CD4-positive, alpha-beta T cell (primary cell): ENCODE measurements at regions not wholly inside any gene's neighbourhood (a gene's known extent, or its start where the extent isn't known, plus 50 kb on each side); places are given as distances from the start of the nearest gene placed in this dataset.

Experiments used
- ATAC-seq: fragments of 200-7000 bp; cut with Tn5 transposase; one replicate; pipeline ENCODE4 v1.10.0; 2022; ENCODE audit warnings: mild to moderate bottlenecking; ENCODE audit not compliant: poor library complexity
- CTCF ChIA-PET: fragments of 350-600 bp; sonication (Branson Sonifier 250); formaldehyde crosslinking; loops from one replicate; lab custom pipeline; 2021; ENCODE audit warnings: antibody characterized with exemption, inconsistent platforms; lab: Charles Lee
- POLR2A ChIA-PET: fragments of 350-600 bp; sonication (Branson Sonifier 250); formaldehyde crosslinking; loops from one replicate; lab custom pipeline; 2021; ENCODE audit warnings: antibody characterized with exemption, inconsistent platforms; lab: Charles Lee
- DNase-seq, 14 experiments: peaks; one replicate each; pipeline ENCODE4 v3.0.0-alpha.2; 2013 to 2020; ENCODE audit warnings: mixed read lengths in 2 of 14
- H3K27ac ChIP-seq, 2 donors: one replicate each; pipeline versions ENCODE4 v1.5.1 to v1.7.0; 2013; ENCODE audit warnings: low read length in 2 of 2, low read depth in 1 of 2, mild to moderate bottlenecking in 1 of 2
- H3K27me3 ChIP-seq, 2 experiments: 1 replicate in 1 of 2; 2 replicates in 1 of 2; pipeline versions ENCODE4 v1.6.1 to v1.7.0; 2013; ENCODE audit warnings: low read length in 2 of 2, control low read depth in 1 of 2, mild to moderate bottlenecking in 1 of 2, moderate library complexity in 1 of 2; ENCODE audit not compliant: insufficient read depth in 2 of 2, control insufficient read depth in 1 of 2
- H3K36me3 ChIP-seq: one replicate; pipeline ENCODE4 v1.6.1; 2013; ENCODE audit warnings: low read length, control low read depth; ENCODE audit not compliant: insufficient read depth
- H3K4me1 ChIP-seq: one replicate; pipeline ENCODE4 v1.6.1; 2013; ENCODE audit warnings: low read length, control low read depth; ENCODE audit not compliant: insufficient read depth
- H3K4me3 ChIP-seq: one replicate; pipeline ENCODE4 v1.5.1; 2013; ENCODE audit warnings: mild to moderate bottlenecking, low read length, moderate library complexity
- H3K9me3 ChIP-seq, 2 experiments: 1 replicate in 1 of 2; 2 replicates in 1 of 2; pipeline versions ENCODE4 v1.6.1 to v1.7.0; 2013; ENCODE audit warnings: low read length in 2 of 2, mild to moderate bottlenecking in 2 of 2, control low read depth in 1 of 2, moderate library complexity in 1 of 2; ENCODE audit not compliant: control insufficient read depth in 1 of 2, insufficient read depth in 1 of 2
- H3K27ac Mint-ChIP-seq: one replicate; pipeline ENCODE4 v1.8.0; 2020; ENCODE audit warnings: mixed read lengths
- H3K27me3 Mint-ChIP-seq: one replicate; pipeline ENCODE4 v1.8.0; 2021; ENCODE audit warnings: mixed read lengths
- H3K36me3 Mint-ChIP-seq: one replicate; pipeline ENCODE4 v1.8.0; 2021; ENCODE audit warnings: low read depth, mixed read lengths
- H3K4me1 Mint-ChIP-seq: one replicate; pipeline ENCODE4 v1.8.0; 2021; ENCODE audit warnings: low read depth, mixed read lengths
- H3K4me3 Mint-ChIP-seq: one replicate; pipeline ENCODE4 v1.8.0; 2020; ENCODE audit warnings: mild to moderate bottlenecking, mixed read lengths
- H3K9me3 Mint-ChIP-seq: one replicate; pipeline ENCODE4 v1.8.0; 2020; ENCODE audit warnings: mixed read lengths
- CTCF ChIP-seq: fragments of 200-600 bp; IDR thresholded peaks from one replicate; pipeline ENCODE4 v1.8.0; 2022; ENCODE audit warnings: antibody characterized with exemption, mild to moderate bottlenecking
- intact Hi-C, 2 experiments: fragments of 100-400 bp; cut with DNase I in 1 of 2; cut with micrococcal nuclease in 1 of 2; formaldehyde crosslinking; loops; one replicate each; pipeline versions ENCODE4 v1.15.1 to v1.9.0; 2023 to 2025; cut with DNase I, micrococcal nuclease

- Mint-ChIP-seq H3K27ac (no peak overlapping the region), H3K4me1 (no peaks in the 10 kb centered on the region), H3K36me3 (no peaks in the 10 kb centered on the region), H3K9me3 (peaks cover 6% of the 10 kb centered on the region), H3K27me3 (peaks cover 4% of the 10 kb centered on the region), H3K4me3 (no peak overlapping the region)
- CTCF ChIA-PET = interaction anchor here (0.6 kb wide), 1 partner anchor 1497 kb away, joined by 3 read pairs; no protein-coding TSS in a partner anchor
- Histone ChIP-seq H3K27ac (no peak overlapping the region), H3K4me3 (no peak overlapping the region), H3K36me3 (no peaks in the 10 kb centered on the region), H3K4me1 (no peaks in the 10 kb centered on the region), H3K27me3 (no peaks in the 10 kb centered on the region), H3K9me3 (no peaks in the 10 kb centered on the region)
- DNase-seq (no peak), ATAC-seq (no peak)
- TF ChIP-seq CTCF = no peak
- POLR2A ChIA-PET = no interaction called here
- intact Hi-C loops = no loop called here
These were observed 334.1 kb upstream of the CITED2 start for GRCh38 chr6:139708337-139709199.

GRCh38 chr6:139706912-139707311, 332.5 kb upstream of the CITED2 start:
- Histone ChIP-seq H3K27ac (no peak overlapping the region), H3K36me3 (no peaks in the 10 kb centered on the region), H3K9me3 (no peaks in the 10 kb centered on the region), H3K4me1 (no peaks in the 10 kb centered on the region), H3K4me3 (no peak overlapping the region), H3K27me3 (no peaks in the 10 kb centered on the region)
- ATAC-seq (no peak), DNase-seq (no peak)
- H3K27ac Mint-ChIP-seq = no peak overlapping the region
- CTCF ChIA-PET = interaction anchor here (0.8 kb wide), 1 partner anchor 10 kb away, joined by 3 read pairs; no protein-coding TSS in a partner anchor
- intact Hi-C loops = no loop called here
- H3K27me3 Mint-ChIP-seq = no peaks in the 10 kb centered on the region
- POLR2A ChIA-PET = no interaction called here
- peaks cover 6% of the 10 kb centered on the region for H3K9me3 Mint-ChIP-seq
- H3K4me1 Mint-ChIP-seq = no peaks in the 10 kb centered on the region
- TF ChIP-seq CTCF = no peak
- H3K36me3 Mint-ChIP-seq = no peaks in the 10 kb centered on the region
- no peak overlapping the region for H3K4me3 Mint-ChIP-seq

- Histone ChIP-seq H3K4me3 (no peak overlapping the region), H3K9me3 (no peaks in the 10 kb centered on the region), H3K27me3 (no peaks in the 10 kb centered on the region), H3K27ac (no peak overlapping the region), H3K4me1 (no peaks in the 10 kb centered on the region), H3K36me3 (no peaks in the 10 kb centered on the region)
- intact Hi-C loops = no loop called here
- Mint-ChIP-seq H3K27ac (no peak overlapping the region), H3K4me1 (no peaks in the 10 kb centered on the region), H3K9me3 (peaks cover 6% of the 10 kb centered on the region), H3K36me3 (no peaks in the 10 kb centered on the region), H3K27me3 (no peaks in the 10 kb centered on the region), H3K4me3 (no peak overlapping the region)
- TF ChIP-seq CTCF = no peak
- no peak for DNase-seq
- POLR2A ChIA-PET = no interaction called here
- CTCF ChIA-PET = no interaction called here
- no peak for ATAC-seq
These were observed 330.8 kb upstream of the CITED2 start for GRCh38 chr6:139705284-139705683.
